ENCODE measurements at regions not wholly inside any gene's neighbourhood (a gene's known extent, or its start where the extent isn't known, plus 50 kb on each side); places are given as distances from the start of the nearest gene placed in this dataset.
"Not testable (repeated sequence)": the region's sequence is repeated elsewhere in the genome, so short reads cannot be mapped to it uniquely, and the experiment has no call there.

DNA sequence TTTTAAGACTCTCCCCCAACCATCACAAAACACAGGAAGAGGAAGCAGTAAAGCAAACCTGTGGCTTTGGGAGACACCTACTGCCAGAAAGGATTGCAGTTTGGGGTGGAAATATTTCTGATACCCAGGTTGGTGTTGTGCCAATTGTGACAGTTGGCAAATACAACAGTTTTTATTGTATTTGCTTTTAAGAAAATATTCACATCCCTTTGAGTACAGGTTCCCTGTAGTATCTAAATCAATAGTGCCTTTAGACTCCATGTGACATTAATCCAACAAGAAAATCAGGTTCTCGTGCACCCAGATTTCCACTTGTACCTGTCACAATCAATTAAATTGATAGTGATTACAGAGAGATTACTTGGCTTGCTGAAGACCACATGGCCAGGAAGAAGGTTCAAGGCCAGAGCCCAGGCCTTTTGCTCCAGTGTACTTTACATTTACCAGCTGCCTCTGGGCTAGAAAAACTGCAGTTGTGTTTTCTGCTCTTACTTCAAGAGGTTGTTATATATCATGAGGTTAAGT is 361.2 kb downstream of the ATP23 start:
- DNase-seq (ENCODE audit: extremely low read depth in 1 of 2, low read depth in 1 of 2): no peak

DNA sequence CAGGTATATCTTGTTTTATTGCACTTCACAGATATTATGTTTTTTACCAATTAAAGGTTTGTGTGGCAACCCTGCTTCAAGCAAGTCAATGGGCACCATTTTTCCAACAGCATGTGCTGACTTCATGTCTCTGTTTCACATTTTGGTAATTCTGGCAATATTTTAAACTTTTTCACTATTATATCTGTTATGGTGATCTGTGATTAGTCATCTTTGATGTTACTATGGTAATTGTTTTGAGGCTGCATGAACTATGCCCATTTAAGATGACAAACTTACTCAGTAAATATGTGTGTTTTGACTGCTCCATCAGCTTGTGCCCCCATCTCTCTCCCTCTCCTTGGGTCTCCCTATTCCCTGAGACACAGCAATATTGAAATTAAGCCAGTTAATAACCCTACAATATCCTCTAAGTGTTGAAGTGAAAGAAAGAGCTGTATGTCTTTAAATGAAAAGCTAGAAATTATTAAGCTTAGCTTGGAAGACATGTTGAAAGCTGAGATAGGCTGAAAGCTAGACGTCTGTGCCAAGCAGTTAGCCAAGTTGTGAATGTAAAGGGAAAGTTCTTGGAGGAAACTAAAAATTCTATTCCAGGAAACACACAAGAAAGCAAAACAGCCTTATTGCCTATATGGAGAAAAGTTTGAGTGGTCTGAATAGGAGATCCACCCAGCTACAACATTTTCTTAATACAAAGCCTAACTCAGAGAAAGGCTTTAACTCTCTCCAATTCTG is 365.1 kb downstream of the ATP23 start:
- no peak for DNase-seq (ENCODE audit: extremely low read depth in 1 of 2, low read depth in 1 of 2)

DNA sequence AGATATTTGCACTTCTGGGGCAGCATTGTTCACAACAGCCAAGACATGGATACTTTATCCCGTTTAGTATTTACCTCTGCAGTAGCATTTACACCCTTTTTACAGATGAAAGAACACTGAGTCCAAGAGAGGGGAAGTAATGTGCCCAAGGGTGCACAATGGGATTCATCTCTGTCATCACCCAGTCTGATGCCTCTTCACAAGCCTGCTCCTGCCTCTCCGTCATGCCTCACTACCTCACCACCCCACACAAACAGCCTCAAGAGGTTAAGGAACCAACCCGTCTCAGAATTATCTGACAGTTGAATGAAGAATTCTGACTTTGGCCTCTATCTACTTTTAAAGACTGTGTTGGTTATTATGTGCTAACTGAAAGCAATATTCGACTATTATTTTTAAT is 368.4 kb downstream of the ATP23 start:
- DNase-seq (ENCODE audit: extremely low read depth in 1 of 2, low read depth in 1 of 2): no peak

GRCh38 chr12:58310368-58310767 is 369.0 kb downstream of the ATP23 start:
- no peak for DNase-seq (ENCODE audit: extremely low read depth in 1 of 2, low read depth in 1 of 2)

DNA sequence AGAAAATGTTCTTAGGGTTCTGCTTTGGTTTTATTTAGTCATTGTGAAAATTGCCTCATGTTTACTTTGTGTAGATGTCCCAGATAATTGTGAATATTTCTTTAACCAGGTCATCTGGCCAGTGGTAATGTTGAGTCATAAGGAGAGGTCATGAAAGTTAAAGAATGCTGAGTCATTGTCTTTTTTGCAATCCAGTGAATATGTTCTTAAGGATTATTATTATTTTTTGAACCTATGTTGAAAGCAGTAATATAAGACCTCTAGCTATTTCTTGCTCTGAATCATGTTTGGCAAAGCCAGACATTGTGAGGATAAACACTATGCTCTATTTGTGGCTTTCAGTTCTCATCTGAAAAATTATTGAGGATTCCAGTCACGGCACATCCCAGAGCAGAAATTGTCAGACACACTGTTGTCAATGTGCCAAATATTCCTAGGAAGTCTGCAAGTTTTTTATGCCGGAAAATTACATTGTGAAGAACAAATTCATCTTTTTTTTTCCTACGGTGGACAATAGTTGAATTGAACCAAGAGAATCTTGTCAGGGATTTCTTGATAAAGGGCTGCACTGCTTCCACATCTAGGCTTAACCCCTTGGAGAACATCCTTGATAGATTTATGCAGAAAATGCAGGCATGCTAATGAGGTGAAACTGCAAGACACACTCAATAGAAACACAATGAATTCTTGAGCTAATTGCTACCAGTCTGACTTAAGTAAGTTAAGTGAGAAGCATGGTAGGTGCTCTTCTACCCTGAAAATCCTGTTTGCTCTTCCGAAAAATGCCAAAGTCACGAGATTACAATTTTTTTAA is 369.6 kb downstream of the ATP23 start:
- no peak for DNase-seq (ENCODE audit: extremely low read depth in 1 of 2, low read depth in 1 of 2)

DNA sequence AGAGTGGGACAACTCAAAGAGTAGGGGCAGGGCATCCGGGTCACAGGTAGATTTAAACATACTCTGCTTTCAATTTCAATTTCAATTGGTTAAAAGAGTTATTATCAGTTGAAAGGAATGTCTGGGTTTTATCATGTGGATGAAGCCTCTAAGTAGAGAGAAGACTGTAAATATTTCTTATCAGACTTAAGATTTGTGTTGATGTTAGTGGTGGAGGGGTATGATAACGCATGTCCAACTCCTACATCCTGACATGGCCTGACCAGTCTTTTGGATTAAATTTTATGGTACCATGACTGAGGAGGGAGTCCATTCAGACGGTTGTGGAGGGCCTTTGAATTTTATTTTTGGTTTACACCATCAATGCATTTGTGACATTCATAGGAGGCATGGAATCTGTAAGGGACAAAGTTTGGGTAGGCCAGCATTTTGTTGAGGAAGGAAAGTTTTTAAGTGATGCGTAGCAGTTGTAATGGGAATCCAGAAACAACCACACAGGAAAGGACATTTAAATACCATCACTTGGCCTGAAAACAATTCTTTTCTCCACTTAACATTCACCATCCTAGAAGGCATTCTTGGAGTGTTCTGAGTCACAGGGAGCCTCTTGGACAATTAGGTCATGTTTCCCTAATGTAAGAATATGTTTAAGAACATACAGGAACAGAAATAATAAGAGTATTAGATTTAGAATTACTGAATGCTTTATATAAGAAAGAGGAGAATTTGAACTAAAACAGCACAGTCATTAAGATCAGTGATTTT is 371.9 kb downstream of the ATP23 start:
- DNase-seq (ENCODE audit: extremely low read depth in 1 of 2, low read depth in 1 of 2): no peak

GRCh38 chr12:58314610-58315009 is 373.2 kb downstream of the ATP23 start:
- DNase-seq (ENCODE audit: extremely low read depth in 1 of 2, low read depth in 1 of 2): no peak

- DNase-seq (ENCODE audit: extremely low read depth in 1 of 2, low read depth in 1 of 2): no peak
Measured at GRCh38 chr12:58316926-58317325, 375.6 kb downstream of the ATP23 start.

- DNase-seq (ENCODE audit: extremely low read depth in 1 of 2, low read depth in 1 of 2): no peak
Measured at GRCh38 chr12:58321414-58321813, 380.0 kb downstream of the ATP23 start.

- DNase-seq (ENCODE audit: extremely low read depth in 1 of 2, low read depth in 1 of 2): no peak
Measured at GRCh38 chr12:58323676-58324075, 382.3 kb downstream of the ATP23 start.

DNA sequence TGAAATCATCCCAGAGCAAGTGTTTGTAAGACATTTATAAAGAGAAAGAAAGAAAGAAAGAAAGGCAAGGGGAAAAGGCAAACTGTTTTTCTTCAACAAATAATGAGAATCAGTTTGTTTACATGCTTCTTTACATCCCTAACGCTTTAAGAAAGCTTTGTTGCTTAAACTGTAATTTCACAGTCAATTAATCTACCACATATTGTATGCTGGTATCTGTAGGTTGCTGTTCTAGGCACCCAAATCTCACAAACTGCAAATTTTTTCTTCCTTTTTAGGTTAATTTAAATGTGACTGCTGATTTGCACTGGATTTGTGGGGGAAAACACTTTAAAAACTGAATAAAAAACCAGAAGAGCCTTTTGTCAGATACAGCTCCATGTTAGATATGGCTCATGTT is 384.2 kb downstream of the ATP23 start:
- DNase-seq (ENCODE audit: extremely low read depth in 1 of 2, low read depth in 1 of 2): no peak

- no peak for DNase-seq (ENCODE audit: extremely low read depth in 1 of 2, low read depth in 1 of 2)
Measured at GRCh38 chr12:58326534-58326933, 385.2 kb downstream of the ATP23 start.

- not testable (repeated sequence) for DNase-seq (ENCODE audit: extremely low read depth in 1 of 2, low read depth in 1 of 2)
Measured at GRCh38 chr12:58336581-58337242, 395.3 kb downstream of the ATP23 start.

GRCh38 chr12:58337539-58337938 is 396.2 kb downstream of the ATP23 start:
- DNase-seq (ENCODE audit: extremely low read depth in 1 of 2, low read depth in 1 of 2): not testable (repeated sequence)

DNA sequence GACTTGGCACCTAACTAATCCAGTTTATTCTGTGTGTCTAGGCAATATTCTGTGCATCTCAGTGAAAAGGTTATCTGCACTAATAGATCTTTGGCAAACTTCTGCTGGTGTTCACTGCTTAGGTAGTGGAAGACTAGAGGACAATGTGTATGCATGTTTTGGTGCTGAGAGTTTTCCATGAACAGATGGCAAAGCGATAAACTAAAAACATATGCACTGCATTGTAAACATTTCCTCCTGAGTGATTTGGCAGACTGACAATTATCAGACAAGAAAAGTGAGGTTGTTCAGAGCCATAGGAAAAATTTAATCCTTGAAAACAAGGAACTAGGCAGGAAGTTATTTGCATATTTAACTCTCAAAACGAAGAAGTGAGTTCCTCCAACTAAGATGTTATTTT is 400.4 kb downstream of the ATP23 start:
- no peak for DNase-seq (ENCODE audit: extremely low read depth in 1 of 2, low read depth in 1 of 2)

- no peak for DNase-seq (ENCODE audit: extremely low read depth in 1 of 2, low read depth in 1 of 2)
Measured at GRCh38 chr12:58342736-58343135, 401.4 kb downstream of the ATP23 start.

GRCh38 chr12:58346032-58346632 is 404.8 kb downstream of the ATP23 start:
- DNase-seq (ENCODE audit: extremely low read depth in 1 of 2, low read depth in 1 of 2): no peak

DNA sequence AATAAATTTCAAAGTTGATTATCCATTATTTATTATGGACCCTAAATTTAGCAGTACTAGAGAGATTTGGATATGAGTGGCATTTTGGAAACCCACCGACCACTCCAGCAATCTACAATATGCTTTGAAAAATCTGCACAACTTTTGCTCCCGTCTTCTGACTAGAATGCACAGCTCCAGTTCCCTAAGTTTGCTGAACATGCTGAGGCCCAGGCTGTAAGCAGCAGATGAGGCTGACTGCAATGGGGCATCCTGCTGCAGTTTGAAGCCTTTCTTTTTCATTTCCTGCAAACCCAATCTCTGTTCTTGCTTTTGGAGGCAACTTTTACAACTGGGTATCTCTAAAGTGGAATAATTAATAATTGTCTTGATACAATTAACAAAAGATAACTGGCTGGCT is 405.8 kb downstream of the ATP23 start:
- no peak for DNase-seq (ENCODE audit: extremely low read depth in 1 of 2, low read depth in 1 of 2)

DNA sequence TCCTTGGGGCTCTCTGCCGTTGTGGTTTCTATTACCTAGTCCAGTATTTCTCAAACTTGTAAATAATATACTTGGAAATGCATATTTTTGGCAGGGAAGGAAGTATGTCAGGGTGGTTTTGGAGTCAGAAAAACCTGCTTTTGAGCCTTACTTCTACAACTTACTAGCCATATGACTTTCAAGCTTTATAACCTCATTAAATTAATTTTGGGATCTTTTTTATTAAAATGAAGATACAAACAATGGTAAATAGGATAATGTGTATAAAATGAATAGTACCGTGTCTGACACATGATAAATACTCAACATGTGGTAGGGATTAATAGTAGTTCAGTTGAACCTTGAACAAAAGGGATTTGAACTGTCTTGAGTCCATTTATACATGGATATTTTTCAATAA is 406.3 kb downstream of the ATP23 start:
- DNase-seq (ENCODE audit: extremely low read depth in 1 of 2, low read depth in 1 of 2): no peak

- DNase-seq (ENCODE audit: extremely low read depth in 1 of 2, low read depth in 1 of 2): no peak
Measured at GRCh38 chr12:58349161-58349560, 407.8 kb downstream of the ATP23 start.
